ENCODE measurements at regions not wholly inside any gene's neighbourhood (a gene's known extent, or its start where the extent isn't known, plus 50 kb on each side); places are given as distances from the start of the nearest gene placed in this dataset.

- TF ChIP-seq MEF2D (CRISPR knock-in tag; IDR thresholded peaks at IDR 0.05) (no peak), KDM3A (CRISPR knock-in tag; IDR thresholded peaks at IDR 0.05; ENCODE audit: low read depth) (no peak)
Measured at GRCh38 chr3:713006-713621, 379.7 kb upstream of the CNTN6 start (continued).

GRCh38 chr3:713947-714620, 378.7 kb upstream of the CNTN6 start:
- ATAC-seq (no peak), FAIRE-seq (no peak), DNase-seq (ENCODE audit: low spot score) (no peak)
- Histone ChIP-seq H4K20me1 (ENCODE audit: insufficient read depth, low read length) (no peaks in the 10 kb centered on the region), H3K4me3 (replicated peaks in 1 of 3; ENCODE audit: insufficient read depth in 1 of 3, low read depth in 2 of 3, low read length in 3 of 3) (no peak overlapping the region), H3K4me1 (ENCODE audit: insufficient read depth, low read length) (no peaks in the 10 kb centered on the region), H2AFZ (ENCODE audit: low read length) (no peak overlapping the region), H3K27me3 (ENCODE audit: control insufficient read depth in 1 of 2, insufficient read depth in 2 of 2, low read length in 2 of 2) (no peaks in the 10 kb centered on the region), H3K27ac (ENCODE audit: extremely low read length, insufficient read depth, low read length) (no peak overlapping the region), H3K36me3 (replicated peaks in 1 of 2; ENCODE audit: control insufficient read depth in 1 of 2, insufficient read depth in 2 of 2, low read length in 2 of 2) (no peaks in the 10 kb centered on the region), H3K79me2 (ENCODE audit: insufficient read depth, low read length) (no peaks in the 10 kb centered on the region), H3K9me3 (ENCODE audit: low read length) (peaks cover 93% of the 10 kb centered on the region), H3K4me2 (ENCODE audit: low read depth, low read length) (no peak overlapping the region), H3K9ac (ENCODE audit: insufficient read depth, low read depth, low read length) (no peak overlapping the region)
- no TSS peak for BruUV-seq (replicated peaks)
- in situ Hi-C loops (cut with HindIII; ENCODE audit: extremely low pct_ligation_motif_present, low pct_unique_long_range_greater_than_20kb) (no loop called here), intact Hi-C loops (cut with micrococcal nuclease; ENCODE audit: unreplicated experiment) (no loop called here)
- 9% methylated on average over 5 of the region's 5 CpGs for WGBS (ENCODE audit: low lambda C conversion rate)
- ChIA-PET POLR2A (no interaction called here), CTCF (ENCODE audit: low intra/inter-chr PET ratio, low total read pairs) (no interaction called here)
- no peak for TF ChIP-seq ATF7-NPFF (CRISPR knock-in tag; IDR thresholded peaks at IDR 0.05; ENCODE audit: low read depth)
- TF ChIP-seq NCOR1 (IDR thresholded peaks at IDR 0.05; ENCODE audit: borderline replicate concordance, low read length), result no peak
- TF ChIP-seq CERS6 (CRISPR knock-in tag; IDR thresholded peaks at IDR 0.05), result no peak
- TF ChIP-seq SETDB1 (CRISPR knock-in tag; IDR thresholded peaks at IDR 0.05; ENCODE audit: borderline replicate concordance), result no peak
- TF ChIP-seq SNRNP70 (IDR thresholded peaks at IDR 0.05; ENCODE audit: low read depth, low read length), result no peak
- no peak for TF ChIP-seq KLF16 (CRISPR knock-in tag; IDR thresholded peaks at IDR 0.05)
- no peak for TF ChIP-seq ZNF362 (CRISPR knock-in tag; IDR thresholded peaks at IDR 0.05; ENCODE audit: borderline replicate concordance)
- no peak for TF ChIP-seq ATF2 (CRISPR knock-in tag; IDR thresholded peaks at IDR 0.05)
- no peak for TF ChIP-seq GTF3A (CRISPR knock-in tag; conservative IDR thresholded peaks at IDR 0.05)
- TF ChIP-seq SIN3B (IDR thresholded peaks at IDR 0.05; ENCODE audit: low read length), result no peak
- TF ChIP-seq ZNF275 (CRISPR knock-in tag; IDR thresholded peaks at IDR 0.05; ENCODE audit: borderline replicate concordance), result no peak
- TF ChIP-seq ZNF564 (CRISPR knock-in tag; IDR thresholded peaks at IDR 0.05), result no peak
- no peak for TF ChIP-seq ZNF207 (IDR thresholded peaks at IDR 0.05; ENCODE audit: borderline replicate concordance)
- TF ChIP-seq ZNF430 (CRISPR knock-in tag; IDR thresholded peaks at IDR 0.05), result no peak
- TF ChIP-seq ZNF773 (CRISPR knock-in tag; IDR thresholded peaks at IDR 0.05; ENCODE audit: borderline replicate concordance), result no peak
- TF ChIP-seq ARNTL (CRISPR knock-in tag; IDR thresholded peaks at IDR 0.05), result no peak

Measured in HepG2 (cell line).